HG03520 (cell line): ENCODE measurements at regions not wholly inside any gene's neighbourhood (a gene's known extent, or its start where the extent isn't known, plus 50 kb on each side); places are given as distances from the start of the nearest gene placed in this dataset.

Experiments used
- ATAC-seq: cut with Tn5 transposase; IDR thresholded peaks from one replicate; pipeline ENCODE4 v1.9.1; 2021; ENCODE audit warnings: mild to moderate bottlenecking, moderate library complexity; ENCODE audit not compliant: unreplicated experiment

DNA sequence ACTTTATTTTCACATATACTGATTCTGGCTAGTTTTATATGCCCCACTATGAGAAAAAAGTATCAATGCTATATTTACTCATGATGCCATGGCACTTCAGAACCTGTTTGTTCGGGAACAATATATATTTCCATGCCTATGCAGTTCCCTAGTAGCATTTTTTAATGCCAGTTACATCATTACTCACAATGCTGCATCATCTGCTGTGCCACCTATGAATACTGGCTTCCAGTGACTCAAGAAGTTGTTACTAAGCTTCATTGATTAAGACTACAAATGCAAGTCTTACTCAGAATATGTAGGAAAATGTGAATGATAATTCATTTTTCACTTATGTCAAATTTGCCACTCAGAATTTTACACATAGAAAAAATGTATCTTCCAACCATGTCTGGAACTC is 97.9 kb downstream of the MAFB start:
- ATAC-seq: no peak

DNA sequence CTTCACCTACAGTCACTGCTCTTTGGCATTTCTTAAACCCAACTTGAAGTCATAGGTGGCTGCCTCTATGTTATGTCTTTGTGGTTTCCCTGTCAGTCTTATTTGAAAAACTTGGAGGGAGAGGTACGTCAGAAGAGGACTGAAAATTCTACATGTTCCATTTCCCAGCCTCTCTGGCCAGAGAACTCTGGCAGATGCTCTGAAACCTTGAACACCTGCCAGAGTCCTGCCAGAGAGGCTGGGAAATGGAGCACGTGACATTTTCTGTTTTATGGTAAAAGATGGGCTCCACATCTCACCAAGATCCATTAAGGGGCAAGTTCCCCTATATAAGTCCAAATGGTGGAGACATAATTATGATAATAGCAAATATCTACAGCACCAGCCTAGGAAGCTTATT is 99.5 kb downstream of the MAFB start:
- ATAC-seq: no peak

DNA sequence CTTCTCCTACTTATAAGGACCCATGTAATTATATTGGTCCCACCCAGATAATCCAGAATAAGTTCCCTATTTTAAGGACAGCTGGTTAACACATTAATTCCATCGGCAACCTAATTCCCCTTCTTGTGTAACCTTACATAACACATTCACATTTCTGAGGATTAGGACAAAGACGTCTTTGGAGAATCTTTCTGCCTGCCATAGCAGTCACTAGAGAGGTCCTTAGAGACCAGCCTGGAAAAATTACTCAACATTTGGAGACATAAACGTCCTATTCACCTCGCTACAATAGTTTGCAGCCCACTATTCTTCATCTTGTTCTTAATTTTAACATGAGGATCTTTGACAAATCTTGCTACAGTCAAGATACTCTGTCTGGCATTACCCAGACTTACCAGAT is 100.1 kb downstream of the MAFB start:
- no peak for ATAC-seq

DNA sequence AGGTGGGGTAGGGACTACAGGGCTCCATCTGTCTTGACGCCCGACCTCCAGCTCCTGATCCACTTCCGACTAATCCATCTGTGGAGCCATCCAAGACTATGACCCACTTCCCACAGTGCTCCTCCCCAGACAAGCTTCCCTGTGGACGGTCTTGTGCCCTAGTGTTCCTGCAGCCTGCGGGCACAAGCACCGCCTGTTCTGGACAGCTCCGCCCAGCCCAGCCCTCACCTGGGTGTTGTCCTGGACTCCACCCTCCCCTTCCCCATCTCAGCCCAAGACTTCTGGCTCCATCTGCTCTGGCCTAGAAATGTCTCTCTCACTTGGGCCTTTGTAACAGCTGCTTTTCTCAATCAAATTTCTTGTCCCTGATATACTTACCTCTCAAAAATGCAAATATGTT is 102.0 kb downstream of the MAFB start:
- no peak for ATAC-seq

DNA sequence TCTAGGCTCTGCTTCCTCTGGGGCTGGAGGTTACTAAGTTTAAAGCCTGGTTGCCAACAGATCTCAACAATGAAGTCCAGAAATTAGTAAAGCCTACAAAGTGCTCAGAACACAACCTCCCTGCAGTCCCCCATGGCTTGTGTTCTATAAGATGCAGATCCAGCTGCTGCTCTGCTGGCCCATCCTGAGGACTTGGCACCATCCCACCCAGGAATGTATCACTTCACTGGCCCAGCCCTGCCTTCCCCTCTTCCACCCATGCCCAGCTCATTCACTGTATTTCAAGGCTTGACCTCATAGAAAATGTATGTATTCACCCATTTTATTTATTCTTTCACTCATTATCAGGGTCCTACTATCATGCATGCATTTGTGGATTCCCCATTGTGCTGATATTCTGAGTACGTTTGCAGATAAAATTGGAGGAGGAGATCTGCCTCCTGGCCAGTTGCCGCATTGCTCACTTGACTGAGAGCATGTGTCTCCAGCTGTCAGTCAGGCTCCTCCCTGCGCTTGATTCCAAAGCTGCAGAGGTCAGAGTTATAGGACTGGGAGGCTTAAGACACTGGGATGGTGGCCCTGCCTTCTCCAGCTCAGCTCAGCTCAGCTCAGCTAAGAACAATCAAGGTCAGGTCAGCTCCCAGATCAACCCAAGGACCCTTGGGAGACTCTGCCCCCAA is 104.8 kb downstream of the MAFB start:
- ATAC-seq: no peak

DNA sequence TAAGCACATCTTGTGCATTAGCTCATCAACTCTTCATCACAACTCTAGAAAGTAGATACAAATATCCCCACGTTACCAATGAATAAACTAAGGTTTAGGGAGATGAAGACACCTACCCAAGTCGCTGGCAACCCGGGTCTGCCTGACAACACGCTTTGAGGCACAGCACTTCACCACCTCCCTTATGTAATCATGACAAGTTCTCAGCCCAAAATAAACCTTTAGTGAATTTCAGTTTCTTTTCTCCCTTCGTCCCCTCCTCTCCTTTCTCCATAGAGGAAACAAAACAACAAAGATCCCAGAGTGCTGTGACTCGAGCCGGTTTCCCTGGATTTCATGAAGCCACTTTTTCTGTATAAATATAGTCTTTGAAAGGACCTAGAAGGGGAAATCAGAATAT is 105.4 kb downstream of the MAFB start:
- no peak for ATAC-seq

DNA sequence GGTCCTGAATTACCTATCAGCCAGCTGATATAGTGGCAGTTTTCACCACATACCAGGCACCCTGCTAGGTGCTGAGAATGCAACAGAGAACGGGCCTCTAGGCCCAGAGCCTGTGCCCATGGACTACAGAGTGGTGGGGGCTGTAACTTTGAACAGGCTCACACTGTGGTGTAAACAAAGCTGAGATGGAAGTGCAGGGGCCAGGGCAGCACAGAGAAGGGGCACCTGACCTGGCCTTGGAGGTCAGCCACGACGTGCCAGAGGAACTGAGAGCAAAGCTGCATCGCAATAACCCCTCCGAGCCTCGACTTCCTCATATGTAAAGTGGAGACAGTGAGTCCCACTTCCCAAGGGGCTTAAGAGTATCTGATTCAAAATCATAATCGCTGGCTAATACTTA is 105.8 kb downstream of the MAFB start:
- no peak for ATAC-seq

DNA sequence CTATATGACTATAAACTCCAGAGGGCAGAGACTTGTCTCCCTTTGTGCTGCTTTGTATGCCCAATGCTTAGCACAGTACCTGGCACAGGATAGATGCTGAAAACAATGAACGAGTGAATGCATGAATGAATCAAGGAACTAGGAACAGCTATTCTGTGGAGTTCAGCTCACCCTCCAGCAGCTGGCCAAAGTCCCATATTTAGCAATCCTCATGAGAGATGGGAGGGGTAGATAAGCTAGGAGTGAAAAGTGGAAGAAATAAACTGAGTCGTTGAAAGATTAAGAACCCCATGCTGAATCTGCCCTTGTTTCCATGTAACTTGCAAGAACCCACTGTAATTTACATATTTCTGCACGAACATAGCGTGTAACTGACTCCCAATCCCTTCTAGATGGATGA is 106.5 kb downstream of the MAFB start:
- no peak for ATAC-seq

DNA sequence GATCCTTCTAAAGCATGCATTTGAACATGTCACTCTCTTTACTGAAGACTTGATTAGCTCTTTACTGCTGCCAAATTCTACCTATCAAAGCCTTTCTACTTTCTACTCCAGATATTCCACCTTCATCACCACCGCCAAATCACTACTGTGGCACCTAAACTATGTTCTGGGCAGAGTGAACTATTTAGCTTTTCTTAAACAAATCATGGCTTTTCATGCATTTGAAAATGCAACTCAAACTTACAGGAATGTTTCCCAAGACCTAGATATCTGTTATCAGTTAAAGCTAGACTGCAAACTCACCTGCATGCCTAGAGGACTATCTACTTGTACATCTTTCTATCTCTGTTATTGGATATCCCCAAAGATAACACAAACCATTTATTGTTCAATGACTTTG is 109.3 kb downstream of the MAFB start:
- ATAC-seq: no peak

DNA sequence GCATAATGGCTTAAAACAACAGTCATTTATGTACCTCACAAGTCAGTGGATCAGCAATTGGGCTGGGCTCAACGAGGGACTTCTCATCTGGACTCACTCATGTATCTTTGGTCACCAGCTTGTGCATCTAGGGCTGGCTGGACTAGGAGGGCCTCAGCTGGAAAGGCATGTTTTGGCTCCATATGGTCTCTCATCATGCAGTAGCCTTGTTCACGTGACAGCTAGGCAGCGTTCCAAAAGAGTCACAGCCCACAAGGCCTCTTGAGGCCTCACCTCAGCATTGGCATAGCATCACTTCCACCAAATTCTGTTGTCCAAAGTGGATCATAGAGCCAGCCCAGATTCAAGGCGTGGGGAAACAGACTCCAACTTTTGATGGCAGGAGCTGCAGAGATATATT is 110.1 kb downstream of the MAFB start:
- no peak for ATAC-seq

DNA sequence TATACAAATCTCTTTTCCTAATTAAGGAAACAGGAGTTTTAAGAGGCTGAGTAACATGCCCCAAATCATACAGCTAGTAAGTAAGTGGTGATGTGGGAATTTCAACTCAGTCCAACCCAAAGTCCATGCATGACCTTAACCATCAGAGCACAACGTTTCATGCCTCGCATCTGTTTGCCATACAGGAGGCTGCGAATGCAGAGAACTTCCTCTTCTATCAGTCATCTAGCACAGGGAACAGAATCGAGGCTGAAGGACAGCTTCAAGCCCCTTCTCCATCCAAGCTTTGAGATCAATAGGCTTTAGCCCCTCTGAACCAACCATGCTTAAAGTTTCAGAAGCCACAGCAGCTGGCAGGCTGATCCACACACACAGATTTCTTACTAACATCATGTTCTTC is 113.2 kb downstream of the MAFB start:
- no peak for ATAC-seq

DNA sequence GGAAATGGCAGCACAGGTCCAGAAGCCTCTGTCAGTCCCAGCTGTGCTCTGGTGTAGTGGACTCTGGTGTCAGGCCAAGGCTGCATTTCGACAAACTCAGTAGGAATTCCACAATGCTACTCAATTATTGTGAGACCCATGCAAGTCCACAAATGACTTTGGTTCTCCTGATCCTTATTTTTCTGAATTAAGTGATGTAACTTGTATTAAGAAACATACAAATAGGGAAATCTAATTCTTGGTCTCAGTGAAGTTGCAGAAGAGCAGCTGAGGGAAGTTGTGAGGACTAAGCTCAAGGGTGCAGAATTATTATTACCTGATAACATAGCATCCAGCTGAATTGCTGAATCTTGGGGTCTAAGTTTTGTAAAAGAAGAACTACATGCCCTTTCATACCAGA is 116.8 kb downstream of the MAFB start:
- no peak for ATAC-seq

DNA sequence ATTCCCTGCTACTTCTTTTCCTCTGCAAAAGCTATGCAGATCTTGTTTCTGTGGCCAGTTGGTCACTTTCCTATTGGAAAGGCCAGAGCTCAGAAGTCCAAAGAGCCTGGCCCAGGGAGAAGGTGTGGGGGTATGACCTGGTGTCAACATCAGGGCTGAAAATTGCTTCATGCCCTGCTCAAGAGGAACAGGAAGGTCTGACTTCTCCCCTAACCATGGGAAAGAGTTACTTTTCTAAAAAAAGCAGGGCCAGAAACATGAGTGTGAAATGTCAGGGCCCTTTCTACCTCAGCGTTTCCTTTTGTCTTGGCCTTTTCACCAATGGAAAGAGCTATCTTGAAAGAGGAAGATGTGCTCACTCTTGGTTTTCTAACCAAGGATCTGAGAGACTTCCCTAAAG is 117.4 kb downstream of the MAFB start:
- no peak for ATAC-seq

DNA sequence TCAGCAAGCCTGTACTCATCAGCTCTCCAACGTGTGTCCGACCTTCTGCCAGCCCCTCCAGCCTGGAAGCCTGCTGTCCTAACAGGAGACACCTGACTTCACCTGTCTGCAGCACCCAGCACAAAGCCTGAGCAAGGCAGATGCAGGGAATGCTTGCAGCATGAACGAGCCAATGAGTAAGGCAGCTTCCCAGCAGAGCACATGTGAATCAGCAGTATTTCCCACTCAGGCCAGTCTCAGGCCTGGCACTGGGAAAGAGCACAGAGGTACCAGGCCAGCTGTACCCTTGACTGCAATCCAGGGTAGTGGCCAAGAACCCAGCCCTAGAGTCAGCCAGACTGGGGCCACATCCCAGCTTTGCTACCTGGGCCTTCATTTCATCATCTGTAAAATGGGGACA is 120.8 kb downstream of the MAFB start:
- ATAC-seq: no peak

DNA sequence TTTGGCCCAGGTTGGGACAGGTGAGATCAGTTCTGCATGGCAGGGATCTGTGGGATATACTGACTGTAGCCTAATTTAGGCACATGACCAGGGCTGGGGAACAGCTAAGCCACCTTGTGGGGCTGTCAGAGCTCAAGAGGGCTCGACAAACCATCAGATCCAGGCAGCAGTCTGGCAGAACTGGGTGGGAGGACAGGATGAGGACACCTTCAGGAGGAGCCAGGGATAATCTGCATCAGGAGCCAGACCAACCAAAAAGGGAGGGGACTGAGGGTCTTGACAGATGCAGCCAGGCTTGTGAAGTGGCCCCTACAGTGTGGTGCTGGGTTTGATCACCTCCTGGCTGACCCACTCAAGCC is 123.4 kb downstream of the MAFB start:
- no peak for ATAC-seq

DNA sequence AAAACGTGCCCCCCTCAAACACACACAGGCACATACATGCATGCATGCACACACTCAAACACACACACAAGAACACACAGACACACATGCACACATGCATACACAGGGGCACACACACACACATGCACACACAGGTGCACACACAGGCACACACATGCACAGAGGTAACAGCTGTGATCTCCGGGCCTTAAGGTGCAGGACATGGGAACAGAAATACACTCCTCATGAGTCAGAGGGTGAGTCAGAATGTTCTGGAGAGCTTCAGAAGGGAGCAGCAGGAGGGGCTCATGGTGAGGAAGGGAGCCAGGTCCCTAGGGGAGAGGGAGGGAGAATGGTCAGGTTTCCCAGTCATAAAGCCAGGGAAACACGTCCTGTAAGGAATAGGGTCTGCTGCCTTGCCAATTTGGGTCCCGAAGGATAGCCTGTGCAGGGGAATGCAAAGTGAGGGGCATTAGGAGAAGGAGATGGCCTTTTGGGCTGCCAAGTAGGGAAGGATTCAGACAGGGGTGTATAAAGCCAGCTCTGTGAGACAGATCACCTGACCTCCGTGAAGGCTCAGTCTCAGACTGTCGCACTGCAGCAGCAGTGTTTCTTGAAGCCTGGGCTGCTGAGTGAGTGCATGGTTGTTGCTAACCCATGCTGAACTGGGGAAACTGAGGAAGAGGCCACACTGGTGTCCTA is 123.9 kb downstream of the MAFB start:
- no peak for ATAC-seq

DNA sequence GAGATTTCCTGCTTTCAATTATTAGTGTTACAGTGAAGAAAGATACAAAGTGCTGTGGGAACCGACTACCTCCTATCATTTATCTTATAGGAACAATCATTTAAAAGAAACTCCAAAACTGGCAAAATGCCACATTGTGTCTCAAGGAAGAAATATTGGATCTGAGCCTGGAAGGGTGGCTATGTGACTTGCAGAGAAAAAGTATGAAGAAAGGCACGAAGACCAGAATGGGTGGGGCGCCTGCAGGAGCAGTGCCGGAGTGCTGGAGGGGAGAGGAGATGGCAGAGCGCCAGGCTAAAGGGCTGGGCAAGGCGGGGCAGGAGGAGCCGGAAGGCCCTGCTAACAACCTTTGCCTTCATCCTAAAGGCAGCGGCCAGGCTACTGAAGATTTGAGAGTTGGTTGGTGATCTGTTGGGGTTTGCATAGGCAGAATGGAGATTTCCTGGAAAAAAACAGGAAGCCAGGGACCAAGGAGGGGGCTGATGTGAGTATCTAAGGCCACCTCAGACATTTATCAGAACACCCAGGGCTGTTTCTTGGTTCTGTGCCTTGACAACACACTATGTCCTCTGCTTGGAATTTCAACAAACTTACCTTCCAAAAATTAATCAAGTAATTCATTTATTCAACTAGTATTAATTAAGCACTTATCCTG is 125.6 kb downstream of the MAFB start:
- ATAC-seq: no peak

DNA sequence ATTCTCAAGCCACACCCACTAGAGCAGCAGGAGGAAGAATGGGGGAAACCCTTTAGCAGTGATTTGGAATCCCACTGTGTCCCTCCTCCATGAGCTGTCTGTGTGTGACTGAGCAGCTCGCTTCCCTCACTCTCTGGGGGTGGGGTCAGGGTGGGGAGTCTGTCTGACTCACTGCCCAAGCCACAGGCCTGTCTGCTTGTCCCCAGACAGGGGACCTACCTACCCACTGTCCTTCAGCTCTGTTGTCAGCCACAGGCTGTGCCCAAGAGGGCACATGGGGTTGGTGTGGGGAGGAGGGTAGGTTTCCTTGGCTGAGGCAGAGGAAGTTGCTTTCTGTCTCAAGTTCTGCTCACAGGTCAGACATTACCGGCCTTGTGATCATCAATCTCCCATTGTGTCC is 127.0 kb downstream of the MAFB start:
- no peak for ATAC-seq

DNA sequence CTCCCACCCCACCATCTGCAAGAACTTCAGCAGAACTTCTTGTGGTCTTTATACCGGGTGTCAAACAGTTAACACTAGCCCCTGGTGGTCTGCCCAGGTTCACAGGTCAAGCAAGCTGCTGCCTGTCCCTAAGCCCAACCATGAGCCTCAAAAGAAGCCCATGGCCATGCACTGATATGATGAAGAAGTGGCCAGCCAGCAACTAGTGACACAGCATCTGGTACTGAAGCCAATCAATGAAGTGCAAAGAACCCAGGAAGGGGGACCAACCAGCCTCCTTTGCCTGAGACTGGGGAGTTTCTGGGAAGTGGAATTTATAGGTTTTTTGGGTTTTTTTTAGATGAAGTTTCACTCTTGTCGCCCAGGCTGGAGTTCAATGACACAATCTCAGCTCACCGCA is 127.8 kb downstream of the MAFB start:
- no peak for ATAC-seq

DNA sequence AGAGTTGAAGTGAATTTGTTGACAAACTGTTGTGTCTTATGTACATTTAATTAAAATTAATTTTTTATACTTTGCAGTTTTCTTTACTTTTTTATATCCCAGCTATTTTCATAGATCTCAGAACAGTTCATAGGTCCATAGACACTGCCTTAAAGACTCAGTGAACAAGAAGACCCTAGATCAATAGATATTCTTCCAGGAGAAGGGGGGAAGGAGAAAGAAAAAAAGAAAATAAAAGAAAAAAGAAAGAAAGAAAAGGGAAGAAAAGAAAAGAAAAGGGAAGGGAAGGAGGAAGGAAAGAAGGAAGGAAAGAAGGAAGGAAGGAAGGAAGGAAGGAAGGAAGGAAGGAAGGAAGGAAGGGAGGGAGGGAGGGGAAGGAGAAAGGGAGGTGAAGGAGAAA is 130.8 kb downstream of the MAFB start:
- ATAC-seq: no peak

DNA sequence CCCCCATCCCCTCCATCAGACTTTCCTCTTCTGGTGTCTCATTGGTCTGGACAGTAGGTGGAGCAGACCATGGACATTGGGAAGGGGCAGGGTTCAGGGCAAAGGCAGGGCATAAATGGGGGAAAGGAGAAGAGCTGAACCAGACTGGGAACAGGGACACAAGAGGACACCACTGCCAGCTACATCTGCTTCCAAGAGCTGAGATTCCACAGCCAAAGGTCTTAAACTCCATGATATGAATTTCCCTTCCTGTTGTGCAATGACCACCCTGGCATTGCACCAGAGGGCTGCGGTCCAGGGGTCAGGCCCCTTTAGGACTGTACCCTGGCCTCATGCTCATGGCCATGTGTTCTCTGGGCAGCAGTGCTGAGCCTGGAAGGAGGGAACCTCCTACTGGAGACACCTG is 137.9 kb downstream of the MAFB start:
- ATAC-seq: no peak

DNA sequence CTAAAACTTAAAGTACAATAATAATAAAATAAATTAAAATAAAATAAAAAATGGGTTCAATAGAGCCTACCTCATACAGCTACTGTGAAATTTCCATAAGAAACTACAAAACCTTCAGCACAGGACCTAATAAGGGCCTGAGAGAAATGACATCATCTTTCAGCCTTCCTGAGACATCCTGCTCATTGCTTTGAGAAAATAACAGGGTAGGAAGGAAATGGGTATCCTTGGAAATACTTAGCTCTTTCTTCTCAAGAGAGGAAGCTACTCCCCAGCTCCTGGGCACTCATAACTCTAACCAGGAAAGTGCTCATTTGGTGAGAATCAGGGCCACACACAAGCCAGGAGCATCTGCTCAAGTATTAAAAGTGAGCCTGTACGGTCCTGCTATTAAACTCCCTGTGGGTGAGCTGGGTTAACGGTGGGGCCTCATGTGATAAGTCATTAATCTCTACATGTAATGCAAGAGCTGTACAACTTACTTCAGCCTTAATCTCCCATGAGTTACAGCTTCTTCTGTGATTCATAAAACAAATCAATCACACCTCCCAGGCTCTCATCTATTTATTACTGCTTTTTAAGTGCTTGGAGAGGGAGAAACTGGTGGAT is 141.4 kb downstream of the MAFB start:
- no peak for ATAC-seq
